GM12864 (cell line): ENCODE measurements at regions not wholly inside any gene's neighbourhood (a gene's known extent, or its start where the extent isn't known, plus 50 kb on each side); places are given as distances from the start of the nearest gene placed in this dataset.

ENCODE experiments used
- DNase-seq: peaks from one replicate; pipeline ENCODE4 v3.0.0-alpha.2; 2011; ENCODE audit warnings: low read depth
- H3K4me3 ChIP-seq: 2 replicates; pipeline ENCODE4 v1.5.1; 2011; ENCODE audit warnings: mild to moderate bottlenecking, low read depth, low read length, control low read depth
- TF ChIP-seq, protein P1 (sequence below): IDR thresholded peaks from 2 replicates; pipeline ENCODE4 v1.5.1; 2011; ENCODE audit warnings: low read depth, mild to moderate bottlenecking, moderate library complexity, low read length, control low read depth, inconsistent platforms; ENCODE audit errors: missing control alignments

DNA sequence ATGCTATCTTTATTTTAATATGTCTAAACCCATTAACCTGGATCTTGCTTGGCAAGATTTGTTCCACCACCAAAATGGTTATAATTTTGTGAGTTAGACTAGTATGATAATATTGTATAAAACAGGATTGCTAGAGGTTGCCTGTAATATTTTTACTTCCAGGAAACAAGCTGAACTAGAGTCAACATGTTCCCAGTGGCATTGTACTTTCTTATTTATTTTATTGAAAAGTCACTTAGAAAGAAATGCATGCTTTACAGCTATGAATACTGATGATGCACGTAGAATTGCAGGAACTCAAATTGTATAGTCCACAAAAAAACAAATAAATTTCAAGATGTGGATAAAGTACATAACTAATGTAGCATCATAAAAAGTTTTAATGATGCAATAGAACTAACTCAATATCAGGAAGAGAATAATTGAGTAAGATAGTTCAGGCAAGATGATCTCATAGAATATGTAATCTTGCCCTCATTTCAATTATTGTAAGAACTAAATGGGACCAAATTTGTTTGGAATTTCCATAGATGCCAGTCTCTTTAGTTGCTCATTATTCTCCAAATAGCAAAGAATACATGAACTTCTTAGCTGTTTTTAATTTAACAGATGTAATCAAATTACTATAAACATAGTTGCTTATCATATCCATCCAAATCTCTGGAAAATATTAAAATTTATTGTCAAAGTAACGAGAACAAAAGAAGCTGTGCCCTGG lies 451.8 kb downstream of the COL12A1 start:
- TF ChIP-seq, protein P1, sequence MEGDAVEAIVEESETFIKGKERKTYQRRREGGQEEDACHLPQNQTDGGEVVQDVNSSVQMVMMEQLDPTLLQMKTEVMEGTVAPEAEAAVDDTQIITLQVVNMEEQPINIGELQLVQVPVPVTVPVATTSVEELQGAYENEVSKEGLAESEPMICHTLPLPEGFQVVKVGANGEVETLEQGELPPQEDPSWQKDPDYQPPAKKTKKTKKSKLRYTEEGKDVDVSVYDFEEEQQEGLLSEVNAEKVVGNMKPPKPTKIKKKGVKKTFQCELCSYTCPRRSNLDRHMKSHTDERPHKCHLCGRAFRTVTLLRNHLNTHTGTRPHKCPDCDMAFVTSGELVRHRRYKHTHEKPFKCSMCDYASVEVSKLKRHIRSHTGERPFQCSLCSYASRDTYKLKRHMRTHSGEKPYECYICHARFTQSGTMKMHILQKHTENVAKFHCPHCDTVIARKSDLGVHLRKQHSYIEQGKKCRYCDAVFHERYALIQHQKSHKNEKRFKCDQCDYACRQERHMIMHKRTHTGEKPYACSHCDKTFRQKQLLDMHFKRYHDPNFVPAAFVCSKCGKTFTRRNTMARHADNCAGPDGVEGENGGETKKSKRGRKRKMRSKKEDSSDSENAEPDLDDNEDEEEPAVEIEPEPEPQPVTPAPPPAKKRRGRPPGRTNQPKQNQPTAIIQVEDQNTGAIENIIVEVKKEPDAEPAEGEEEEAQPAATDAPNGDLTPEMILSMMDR, result no peak
- DNase-seq, result no peak
- no peak overlapping the region for H3K4me3 ChIP-seq

DNA sequence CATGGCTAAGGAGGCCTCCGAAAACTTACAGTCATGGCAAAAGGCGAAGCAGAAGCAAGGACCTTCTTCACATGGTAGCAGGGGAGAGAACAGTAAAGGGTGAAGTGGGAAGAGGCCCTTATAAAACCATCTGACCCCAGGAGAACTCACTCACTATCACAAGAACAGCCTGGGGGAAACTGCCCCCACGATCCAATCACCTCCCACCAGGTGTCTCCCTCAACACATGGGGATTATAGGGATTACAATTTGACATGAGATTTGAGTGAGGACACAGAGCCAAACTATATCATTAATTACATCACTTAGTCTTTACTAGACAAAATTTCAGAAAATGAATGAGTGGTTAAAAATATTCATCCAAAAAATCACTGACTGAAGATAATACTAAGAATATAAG lies 453.6 kb downstream of the COL12A1 start:
- no peak overlapping the region for H3K4me3 ChIP-seq
- TF ChIP-seq, protein P1, result no peak
- no peak for DNase-seq

DNA sequence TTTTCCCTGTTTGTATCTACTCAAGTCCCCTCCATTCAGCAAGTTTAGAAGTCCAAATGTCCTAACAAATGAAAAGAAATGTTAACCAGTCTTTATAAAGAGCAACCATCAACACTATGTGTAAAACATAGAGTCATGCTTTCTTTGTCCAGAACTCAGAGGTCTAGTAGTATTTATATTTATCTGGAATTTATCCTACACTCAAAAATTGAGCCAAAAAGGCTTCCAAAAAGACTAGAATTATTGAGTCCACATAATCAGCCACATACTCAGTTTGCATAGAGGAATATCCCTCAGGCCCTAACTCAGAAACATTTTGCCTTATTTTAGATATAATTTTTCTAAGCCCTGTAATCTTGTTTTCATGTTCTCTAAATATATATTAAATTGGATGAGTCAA lies 455.0 kb downstream of the COL12A1 start:
- no peak for DNase-seq
- H3K4me3 ChIP-seq, result no peak overlapping the region
- TF ChIP-seq, protein P1, result no peak

DNA sequence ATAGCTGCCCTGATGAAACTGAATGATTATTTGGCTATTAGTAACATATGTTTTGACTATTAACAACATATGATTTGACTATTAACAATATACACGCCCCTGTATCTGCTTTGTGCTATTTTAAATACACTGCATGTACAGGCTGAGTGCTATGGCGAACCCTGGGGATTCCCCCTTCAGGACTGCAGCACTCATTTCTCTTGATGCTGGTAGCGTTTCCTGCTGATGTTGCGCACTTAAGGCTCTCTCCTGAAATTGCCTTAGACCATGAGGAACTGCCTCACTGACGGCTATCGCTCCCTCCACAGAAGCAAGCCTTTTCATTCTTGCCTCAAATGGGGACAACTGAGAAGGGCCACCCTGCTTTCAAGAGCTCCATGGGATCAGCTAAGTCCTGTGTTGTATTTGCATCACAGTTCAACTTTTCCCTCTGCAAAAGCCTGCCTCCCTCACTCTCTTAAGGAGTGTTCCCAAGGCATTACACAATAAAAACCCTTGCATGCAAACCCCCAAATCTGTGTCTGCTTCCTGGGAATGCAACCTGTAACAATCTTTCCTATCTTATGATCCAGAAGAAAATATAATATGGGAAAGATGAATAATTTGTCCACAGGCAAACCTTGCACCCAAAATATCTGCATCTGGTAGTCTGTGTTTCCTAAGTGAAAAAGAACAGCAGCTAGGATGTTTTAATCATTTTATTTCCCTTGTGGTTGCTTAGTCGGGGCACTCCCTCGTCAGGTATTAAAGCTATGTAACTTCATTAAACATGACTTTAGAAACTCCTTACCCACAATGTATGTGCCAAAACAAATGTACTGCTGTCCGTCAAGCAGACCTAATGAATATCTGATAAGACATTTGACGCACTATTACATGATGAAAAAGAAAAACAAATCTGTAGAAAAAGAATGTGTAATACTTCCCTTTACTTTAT lies 456.4 kb downstream of the COL12A1 start:
- TF ChIP-seq, protein P1, result no peak
- no peak for DNase-seq
- H3K4me3 ChIP-seq, result no peak overlapping the region

DNA sequence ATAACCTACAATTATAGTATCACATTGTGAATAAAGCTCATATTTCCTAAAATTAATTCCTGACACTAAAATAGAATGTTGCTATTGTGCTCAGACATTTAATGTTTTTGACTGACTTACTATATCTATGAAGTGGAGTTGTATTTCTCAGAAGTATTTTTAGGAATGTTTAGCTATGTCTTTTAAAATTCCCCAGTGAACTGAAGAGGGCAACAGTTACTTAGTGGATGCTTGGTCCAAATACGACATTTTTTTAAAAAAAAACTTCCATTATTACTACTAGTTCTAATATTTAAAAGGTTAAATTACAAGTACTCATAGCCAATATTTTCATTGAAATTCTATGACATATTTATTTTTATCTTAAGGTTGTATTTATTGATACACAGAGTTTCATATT lies 460.2 kb downstream of the COL12A1 start:
- TF ChIP-seq, protein P1, result no peak
- no peak for DNase-seq

DNA sequence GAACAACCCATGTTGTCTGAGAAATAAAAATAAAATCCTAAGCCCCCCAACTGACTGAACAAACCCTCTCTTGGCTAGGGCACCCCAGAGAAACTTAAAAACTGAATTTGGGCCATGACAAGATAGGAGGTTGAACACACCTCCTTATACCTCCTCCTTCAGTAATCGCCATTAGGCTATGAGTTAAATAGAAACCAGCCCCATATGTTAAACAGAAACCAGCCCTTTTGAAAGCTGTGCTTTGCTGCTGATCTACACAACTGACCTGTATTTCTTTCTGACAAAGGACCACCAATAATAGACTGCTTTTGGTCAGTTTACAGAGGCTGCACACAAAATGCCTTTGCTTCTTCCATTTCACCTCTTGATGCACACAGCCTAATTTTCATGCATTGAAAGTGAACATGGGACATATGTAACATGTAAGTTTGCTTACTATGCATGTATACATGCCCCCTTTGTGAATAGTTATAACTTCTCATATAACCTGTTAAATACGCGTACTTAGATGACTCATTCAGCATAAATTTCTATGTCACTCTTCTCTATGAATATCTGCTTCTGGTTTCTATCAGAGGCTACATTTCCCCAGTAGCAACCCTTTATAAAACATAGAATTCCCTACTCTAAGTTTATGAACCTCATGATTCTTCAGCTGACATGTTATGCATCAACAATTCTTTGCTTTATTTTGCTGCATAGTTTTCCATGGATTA lies 462.9 kb downstream of the COL12A1 start:
- no peak for DNase-seq
- TF ChIP-seq, protein P1, result no peak
- H3K4me3 ChIP-seq, result no peak overlapping the region

More for the DNA sequence above, 460.2 kb downstream of the COL12A1 start:
- no peak overlapping the region for H3K4me3 ChIP-seq
